H1 (cell line): ENCODE measurements at regions not wholly inside any gene's neighbourhood (a gene's known extent, or its start where the extent isn't known, plus 50 kb on each side); places are given as distances from the start of the nearest gene placed in this dataset.

ENCODE experiments used
- FOSL1 ChIP-seq: IDR thresholded peaks from 2 replicates; pipeline ENCODE4 v1.6.1; 2011; ENCODE audit warnings: mild to moderate bottlenecking, low read depth, low read length, moderate library complexity; ENCODE audit not compliant: insufficient read depth
- POLR2AphosphoS5 ChIP-seq: IDR thresholded peaks from 2 replicates; pipeline ENCODE4 v1.6.1; 2011; ENCODE audit warnings: low read depth, low read length
- SIN3A ChIP-seq, 2 experiments: IDR thresholded peaks in 1 of 2; conservative IDR thresholded peaks in 1 of 2; 2 replicates each; pipeline ENCODE4 v1.6.1; 2011 to 2012; ENCODE audit warnings: low read length in 2 of 2, improper control_type of control experiment in 1 of 2, low read depth in 1 of 2, mild to moderate bottlenecking in 1 of 2

DNA sequence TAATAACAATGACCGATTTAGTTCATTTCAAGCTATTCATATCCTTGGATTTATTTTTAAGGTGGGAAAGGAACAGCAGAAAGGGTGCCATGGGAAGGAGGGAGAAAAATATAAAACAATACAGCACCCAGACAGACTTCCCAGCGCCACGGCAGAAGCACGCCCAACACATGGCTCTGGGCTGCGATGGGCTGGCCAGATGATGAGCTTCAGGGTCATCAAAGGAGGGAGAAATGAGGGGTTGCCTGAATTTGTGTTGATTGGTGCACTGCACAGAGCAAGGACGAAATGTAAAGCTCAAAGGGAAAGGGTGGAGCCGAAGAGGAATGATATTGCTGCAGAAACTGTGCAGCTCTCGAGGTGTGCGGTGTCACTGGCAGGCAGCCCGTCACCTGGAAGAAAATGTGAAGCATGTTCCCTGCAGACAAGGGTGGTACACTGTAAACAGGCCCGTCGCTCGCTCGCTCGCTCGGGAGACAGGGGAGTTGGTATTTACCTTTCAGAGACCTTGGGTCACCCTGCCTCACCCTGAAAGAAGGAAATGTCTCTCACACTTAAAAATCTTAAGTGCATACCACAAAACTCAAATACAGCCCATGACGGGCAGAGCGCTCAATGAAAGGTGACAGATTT, 195.5 kb upstream of the CTAGE1 start:
- no peak for TF ChIP-seq POLR2AphosphoS5
- no peak for TF ChIP-seq FOSL1
- no peak for TF ChIP-seq SIN3A (conservative IDR thresholded peaks at IDR 0.05 in 1 of 2, IDR thresholded peaks at IDR 0.05 in 1 of 2; ENCODE audit: low read depth in 1 of 2, low read length in 2 of 2)
